ENCODE measurements at regions not wholly inside any gene's neighbourhood (a gene's known extent, or its start where the extent isn't known, plus 50 kb on each side); places are given as distances from the start of the nearest gene placed in this dataset.

GRCh38 chr6:114713690-114714089, 370.9 kb upstream of the HS3ST5 start:
- no peaks in the 10 kb centered on the region for H3F3A ChIP-seq (replicated peaks; ENCODE audit: low read depth)
- ATAC-seq = no peak

More at GRCh38 chr6:114713690-114714089, 370.9 kb upstream of the HS3ST5 start:
- no peak for DNase-seq (ENCODE audit: low spot score)
- H3K36me3 Mint-ChIP-seq (ENCODE audit: low read depth) = no peaks in the 10 kb centered on the region; the same call in 2 of the 3 replicates
- H4K20me1 ChIP-seq (replicated peaks; ENCODE audit: insufficient read depth) = no peaks in the 10 kb centered on the region
- no peak overlapping the region for H3K4me2 ChIP-seq
- no peaks in the 10 kb centered on the region for H3K79me2 ChIP-seq (replicated peaks; ENCODE audit: insufficient read depth)
- H3K4me3 ChIP-seq = no peak overlapping the region
- H3K27me3 Mint-ChIP-seq (ENCODE audit: insufficient read depth, low read depth, poor library complexity) = no peaks in the 10 kb centered on the region
- no peaks in the 10 kb centered on the region for H3K9me3 Mint-ChIP-seq
- no peak overlapping the region for H2AFZ ChIP-seq
- no peaks in the 10 kb centered on the region for H3K4me1 ChIP-seq (ENCODE audit: insufficient read depth)
- H3K4me1 Mint-ChIP-seq = no peaks in the 10 kb centered on the region
- H3K27ac ChIP-seq (ENCODE audit: low read depth) = no peak overlapping the region
- TF ChIP-seq JUNB (IDR thresholded peaks at IDR 0.05; ENCODE audit: unreplicated experiment) = no peak
- no peak for TF ChIP-seq EZH2phosphoT487 (IDR thresholded peaks at IDR 0.05; ENCODE audit: unreplicated experiment)
- no peak for TF ChIP-seq CREB1 (CRISPR knock-in tag; IDR thresholded peaks at IDR 0.05; ENCODE audit: low read depth)
- no peak for TF ChIP-seq ZNF462 (CRISPR knock-in tag; IDR thresholded peaks at IDR 0.05)
- no peak for TF ChIP-seq STAT1 (IDR thresholded peaks at IDR 0.05; ENCODE audit: unreplicated experiment)
- no peak for TF ChIP-seq ETS1 (IDR thresholded peaks at IDR 0.05)
- TF ChIP-seq ZNF331 (CRISPR knock-in tag; IDR thresholded peaks at IDR 0.05; ENCODE audit: low read depth) = no peak
- no peak for TF ChIP-seq ZNF114 (CRISPR knock-in tag; IDR thresholded peaks at IDR 0.05)
- TF ChIP-seq NANOG (IDR thresholded peaks at IDR 0.05; ENCODE audit: borderline replicate concordance) = no peak
- TF ChIP-seq POLR2AphosphoS5 (IDR thresholded peaks at IDR 0.05; ENCODE audit: low read depth) = no peak
- TF ChIP-seq REST (IDR thresholded peaks at IDR 0.05; ENCODE audit: unreplicated experiment) = no peak
- TF ChIP-seq CTCF (conservative IDR thresholded peaks at IDR 0.05; ENCODE audit: low read depth in 2 of 2) = no peak
- no peak overlapping the region for H3K4me3 Mint-ChIP-seq
- no peak overlapping the region for H3K27ac Mint-ChIP-seq
- no peaks in the 10 kb centered on the region for H3K9me2 ChIP-seq (ENCODE audit: insufficient read depth)
- H3K36me3 ChIP-seq (ENCODE audit: insufficient read depth) = no peaks in the 10 kb centered on the region
- H3K27me3 ChIP-seq (ENCODE audit: insufficient read depth) = no peaks in the 10 kb centered on the region

Data from GM23338 (cell line).